PFSK-1 (cell line): ENCODE measurements at regions not wholly inside any gene's neighbourhood (a gene's known extent, or its start where the extent isn't known, plus 50 kb on each side); places are given as distances from the start of the nearest gene placed in this dataset.

Source experiments
- FOXP2 ChIP-seq: optimal IDR thresholded peaks from 2 replicates; pipeline ENCODE3; 2011; ENCODE audit warnings: borderline replicate concordance, control low read depth, inconsistent platforms; ENCODE audit not compliant: insufficient read depth; ENCODE audit errors: extremely low read length, extremely low read depth
- POLR2AphosphoS5 ChIP-seq: IDR thresholded peaks from 2 replicates; pipeline ENCODE4 v1.6.1; 2012; ENCODE audit warnings: low read depth, mild to moderate bottlenecking, control low read depth, low read length, moderate library complexity
- REST ChIP-seq, 2 experiments: IDR thresholded peaks; 2 replicates each; pipeline versions ENCODE4 v1.6.1 to v1.8.0; 2011 to 2012; ENCODE audit warnings: low read depth in 2 of 2, low read length in 2 of 2, control low read depth in 1 of 2, inconsistent platforms in 1 of 2, mild to moderate bottlenecking in 1 of 2, moderate library complexity in 1 of 2; ENCODE audit not compliant: insufficient read depth in 1 of 2
- SIN3A ChIP-seq: IDR thresholded peaks from 2 replicates; pipeline ENCODE4 v1.6.1; 2012; ENCODE audit warnings: mild to moderate bottlenecking, low read length, moderate library complexity, borderline replicate concordance; ENCODE audit not compliant: insufficient read depth
- TAF1 ChIP-seq: IDR thresholded peaks from 2 replicates; pipeline ENCODE4 v1.6.1; 2012; ENCODE audit warnings: low read length, control low read depth, borderline replicate concordance; ENCODE audit not compliant: insufficient read depth

DNA sequence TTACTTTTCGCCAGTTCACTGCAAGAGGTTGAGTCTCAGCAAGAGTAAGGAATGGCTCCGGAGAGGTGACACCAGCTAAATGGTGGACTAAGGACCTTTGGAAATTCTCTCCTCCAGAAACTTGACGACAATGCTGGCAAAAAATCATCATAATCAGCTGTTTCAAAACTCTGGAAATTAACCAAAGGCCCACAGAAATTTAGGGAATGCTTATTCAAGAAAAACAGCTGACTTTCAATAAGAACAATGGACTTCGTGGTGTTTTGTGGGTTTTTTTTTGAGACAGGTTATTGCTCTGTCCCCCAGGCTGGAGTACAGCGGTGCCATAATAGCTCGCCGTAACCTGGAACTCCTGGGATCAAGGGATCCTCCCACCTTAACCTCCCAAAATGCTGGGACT lies 68.4 kb upstream of the SEPTIN5 start:
- TF ChIP-seq SIN3A, result no peak
- no peak for TF ChIP-seq REST (IDR thresholded peaks at IDR 0.05; ENCODE audit: insufficient read depth in 1 of 2, low read depth in 2 of 2, low read length in 2 of 2)
- no peak for TF ChIP-seq TAF1
- no peak for TF ChIP-seq POLR2AphosphoS5
- TF ChIP-seq FOXP2, result no peak

- TF ChIP-seq POLR2AphosphoS5 (no peak), FOXP2 (no peak), REST (IDR thresholded peaks at IDR 0.05; ENCODE audit: insufficient read depth in 1 of 2, low read depth in 2 of 2, low read length in 2 of 2) (no peak), SIN3A (no peak), TAF1 (no peak)
Measured at GRCh38 chr22:19646383-19646782, 67.9 kb upstream of the SEPTIN5 start.

GRCh38 chr22:19648419-19648929 lies 65.8 kb upstream of the SEPTIN5 start:
- TF ChIP-seq REST (IDR thresholded peaks at IDR 0.05; ENCODE audit: insufficient read depth in 1 of 2, low read depth in 2 of 2, low read length in 2 of 2), result no peak
- TF ChIP-seq TAF1, result no peak
- no peak for TF ChIP-seq SIN3A
- no peak for TF ChIP-seq FOXP2
- TF ChIP-seq POLR2AphosphoS5, result no peak

DNA sequence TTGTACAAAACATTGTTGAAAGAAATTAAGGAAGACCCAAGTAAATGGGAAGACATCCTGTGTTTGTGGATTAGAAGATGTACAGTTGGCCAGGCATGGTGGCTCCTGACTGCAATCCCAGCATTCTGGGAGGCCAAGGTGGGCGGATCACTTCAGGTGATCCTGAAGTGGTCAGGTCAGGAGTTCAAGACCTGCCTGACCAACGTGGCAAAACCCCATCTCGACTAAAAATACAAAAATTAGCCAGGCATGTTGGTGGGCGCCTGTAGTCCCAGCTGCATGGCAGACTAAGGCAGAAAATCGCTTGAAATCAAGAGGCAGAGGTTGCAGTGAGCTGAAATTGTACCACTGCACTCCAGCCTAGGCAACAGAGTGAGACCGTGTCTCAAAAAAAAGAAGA lies 62.0 kb upstream of the SEPTIN5 start:
- TF ChIP-seq FOXP2 (no peak), REST (IDR thresholded peaks at IDR 0.05; ENCODE audit: insufficient read depth in 1 of 2, low read depth in 2 of 2, low read length in 2 of 2) (no peak), SIN3A (no peak), POLR2AphosphoS5 (no peak), TAF1 (no peak)

GRCh38 chr22:19654338-19654987 lies 59.8 kb upstream of the SEPTIN5 start:
- no peak for TF ChIP-seq SIN3A
- TF ChIP-seq POLR2AphosphoS5, result no peak
- TF ChIP-seq FOXP2, result no peak
- TF ChIP-seq TAF1, result no peak
- no peak for TF ChIP-seq REST (IDR thresholded peaks at IDR 0.05; ENCODE audit: insufficient read depth in 1 of 2, low read depth in 2 of 2, low read length in 2 of 2)
